A549 (cell line): ENCODE measurements at regions not wholly inside any gene's neighbourhood (a gene's known extent, or its start where the extent isn't known, plus 50 kb on each side); places are given as distances from the start of the nearest gene placed in this dataset.

ENCODE experiments used
- ATAC-seq, 2 experiments: fragments of 200-7000 bp in 1 of 2; fragments of >200 bp in 1 of 2; cut with Nextera tagmentation in 1 of 2; cut with Tn5 transposase in 1 of 2; 3 replicates each; pipeline versions ENCODE4 v1.8.0 to v1.9.1; 2018 to 2020; ENCODE audit warnings: mild to moderate bottlenecking in 1 of 2, moderate library complexity in 1 of 2
- CTCF ChIA-PET: fragments of 300-600 bp; sonication (Branson Sonifier 250); formaldehyde crosslinking; extraction: SDS; loops from one replicate; lab custom pipeline; 2021; ENCODE audit warnings: antibody characterized with exemption, inconsistent platforms; lab: Yijun Ruan, JAX
- POLR2A ChIA-PET: fragments of 350-600 bp; formaldehyde crosslinking; extraction: SDS; loops from one replicate; lab custom pipeline; 2021; ENCODE audit warnings: antibody characterized with exemption, inconsistent platforms; lab: Yijun Ruan, JAX
- DNase-seq, 2 experiments: peaks; one replicate each; pipeline versions ENCODE4 v3.0.0 to v3.0.0-alpha.2; 2011 to 2016; ENCODE audit warnings: low read depth in 1 of 2, low spot score in 1 of 2
- FAIRE-seq: peaks from 2 replicates; lab custom pipeline; 2011; peaks lifted over from hg19 to GRCh38; lab: Jason Lieb, UNC
- H3K27ac ChIP-seq, 2 experiments: fragments of >200 bp; sonication (Bioruptor Twin); formaldehyde crosslinking; 3 replicates each; pipeline ENCODE4 v1.5.1; 2016 to 2017
- H3K4me1 ChIP-seq: fragments of >200 bp; sonication (Bioruptor Twin); formaldehyde crosslinking; 3 replicates; pipeline ENCODE4 v1.6.1; 2016
- H3K4me2 ChIP-seq: fragments of >200 bp; sonication (Bioruptor Twin); formaldehyde crosslinking; 3 replicates; pipeline ENCODE4 v1.6.1; 2016
- H3K4me3 ChIP-seq: fragments of >200 bp; sonication (Bioruptor Twin); formaldehyde crosslinking; 3 replicates; pipeline ENCODE4 v1.5.1; 2016
- H3K9me3 ChIP-seq: fragments of >200 bp; sonication (Bioruptor Twin); formaldehyde crosslinking; 3 replicates; pipeline ENCODE4 v1.6.1; 2016
- BHLHE40 ChIP-seq: IDR thresholded peaks from 2 replicates; pipeline ENCODE4 v1.6.1; 2012; ENCODE audit warnings: low read depth, low read length, inconsistent platforms
- CBX2 ChIP-seq: fragments of 200-600 bp; sonication (generic); IDR thresholded peaks from 2 replicates; pipeline ENCODE4 v1.6.1; 2016; ENCODE audit warnings: low read depth, mild to moderate bottlenecking, borderline replicate concordance
- CHD2 ChIP-seq: fragments of 150-350 bp; IDR thresholded peaks from 2 replicates; pipeline ENCODE4 v1.6.1; 2014; ENCODE audit warnings: low read length; ENCODE audit not compliant: partially characterized antibody
- CHD4 ChIP-seq: fragments of 200-600 bp; sonication (generic); IDR thresholded peaks from 2 replicates; pipeline ENCODE4 v1.6.1; 2016; ENCODE audit warnings: antibody characterized with exemption, mild to moderate bottlenecking, borderline replicate concordance
- CTCF ChIP-seq: fragments of >200 bp; sonication (Bioruptor Twin); formaldehyde crosslinking; IDR thresholded peaks from 3 replicates; pipeline ENCODE4 v1.5.1; 2016
- EHF ChIP-seq: fragments of 250-450 bp; sonication (Bioruptor Pico); IDR thresholded peaks from 2 replicates; pipeline ENCODE4 v1.5.0; 2020; ENCODE audit warnings: mild to moderate bottlenecking
- ELK1 ChIP-seq: fragments of 150-350 bp; IDR thresholded peaks from 2 replicates; pipeline ENCODE4 v1.6.1; 2014; ENCODE audit warnings: low read depth, mild to moderate bottlenecking, low read length
- EP300 ChIP-seq, 2 experiments: fragments of >200 bp; sonication (Bioruptor Twin); formaldehyde crosslinking; IDR thresholded peaks; 2 replicates in 1 of 2; 3 replicates in 1 of 2; pipeline ENCODE4 v1.6.1; 2016 to 2017
- GATA3 ChIP-seq: IDR thresholded peaks from 2 replicates; pipeline ENCODE4 v1.6.1; 2012; ENCODE audit warnings: borderline replicate concordance
- HEYL ChIP-seq: fragments of 250-450 bp; sonication (Bioruptor Pico); IDR thresholded peaks from 2 replicates; pipeline ENCODE4 v1.8.0; 2021; ENCODE audit warnings: mild to moderate bottlenecking, moderate library complexity
- HMGXB4 ChIP-seq: fragments of 250-450 bp; sonication (Bioruptor Pico); IDR thresholded peaks from 2 replicates; pipeline ENCODE4 v1.5.0; 2021; ENCODE audit warnings: mild to moderate bottlenecking, moderate library complexity, borderline replicate concordance
- HOXA7 ChIP-seq: fragments of 250-450 bp; sonication (Bioruptor Pico); IDR thresholded peaks from 2 replicates; pipeline ENCODE4 v1.5.0; 2020; ENCODE audit warnings: mild to moderate bottlenecking, moderate library complexity
- KDM1A ChIP-seq: fragments of 200-600 bp; sonication (generic); IDR thresholded peaks from 2 replicates; pipeline ENCODE4 v1.6.1; 2016; ENCODE audit warnings: low read depth, mild to moderate bottlenecking
- KDM5A ChIP-seq: fragments of 200-600 bp; sonication (generic); IDR thresholded peaks from 2 replicates; pipeline ENCODE4 v1.6.1; 2016; ENCODE audit warnings: antibody characterized with exemption, mild to moderate bottlenecking
- MAFK ChIP-seq: fragments of 450-650 bp; IDR thresholded peaks from 2 replicates; pipeline ENCODE4 v1.6.1; 2014; ENCODE audit not compliant: partially characterized antibody
- NPAS2 ChIP-seq: fragments of 250-450 bp; sonication (Bioruptor Pico); IDR thresholded peaks from 2 replicates; pipeline ENCODE4 v1.8.0; 2022; ENCODE audit warnings: mild to moderate bottlenecking, moderate library complexity, borderline replicate concordance
- RARB ChIP-seq: fragments of 250-450 bp; sonication (Bioruptor Pico); IDR thresholded peaks from 2 replicates; pipeline ENCODE4 v1.8.0; 2021; ENCODE audit warnings: mild to moderate bottlenecking, moderate library complexity
- TFCP2L1 ChIP-seq: fragments of 250-450 bp; sonication (Bioruptor Pico); IDR thresholded peaks from 2 replicates; pipeline ENCODE4 v1.5.0; 2021; ENCODE audit warnings: mild to moderate bottlenecking
- TP53 ChIP-seq: fragments of 250-450 bp; sonication (Bioruptor Pico); IDR thresholded peaks from 2 replicates; pipeline ENCODE4 v1.5.0; 2021; ENCODE audit warnings: mild to moderate bottlenecking, moderate library complexity
- USF2 ChIP-seq: fragments of 450-650 bp; IDR thresholded peaks from 2 replicates; pipeline ENCODE4 v1.6.1; 2014; ENCODE audit warnings: antibody characterized with exemption
- ZC3H11A ChIP-seq: fragments of 450-650 bp; IDR thresholded peaks from 2 replicates; pipeline ENCODE4 v1.6.1; 2014; ENCODE audit warnings: antibody characterized with exemption, mild to moderate bottlenecking
- ZSCAN20 ChIP-seq: fragments of 250-450 bp; sonication (Bioruptor Pico); IDR thresholded peaks from 2 replicates; pipeline ENCODE4 v1.8.0; 2022; ENCODE audit warnings: mild to moderate bottlenecking, moderate library complexity
- WGBS: methylation state at CpG from one replicate; pipeline ENCODE4 v1.1.6; 2017; ENCODE audit errors: missing lambda C conversion rate; 5-methylcytosine and 5-hydroxymethylcytosine counted together
- TF ChIP-seq, protein P1 (sequence below): fragments of 200-600 bp; sonication (generic); IDR thresholded peaks from 2 replicates; pipeline ENCODE4 v1.6.1; 2016; ENCODE audit warnings: antibody characterized with exemption, mild to moderate bottlenecking, moderate library complexity
- TF ChIP-seq, protein P2 (sequence below): IDR thresholded peaks from 2 replicates; pipeline ENCODE4 v1.6.1; 2012

GRCh38 chr9:87320146-87320884, 177.4 kb upstream of the DAPK1 start:
- H3K4me1 ChIP-seq = no peaks in the 10 kb centered on the region
- no peak overlapping the region for H3K4me3 ChIP-seq
- POLR2A ChIA-PET = no interaction called here
- H3K9me3 ChIP-seq = peaks cover 2% of the 10 kb centered on the region; the same call in 1 of the 3 replicates
- DNase-seq = no peak
- no peak overlapping the region for H3K27ac ChIP-seq
- FAIRE-seq = no peak
- no peak overlapping the region for H3K4me2 ChIP-seq
- WGBS = 15% methylated on average over 2 of the region's 2 CpGs
- CTCF ChIA-PET = interaction anchor here (0.8 to 6.4 kb wide), 4 partner anchors 343 to 1118 kb away, joined by 3 to 102 read pairs (median 31); no protein-coding TSS in a partner anchor
- TF ChIP-seq GATA3 = no peak
- TF ChIP-seq TFCP2L1 (CRISPR knock-in tag) = no peak
- no peak for TF ChIP-seq KDM5A
- TF ChIP-seq, protein P1, sequence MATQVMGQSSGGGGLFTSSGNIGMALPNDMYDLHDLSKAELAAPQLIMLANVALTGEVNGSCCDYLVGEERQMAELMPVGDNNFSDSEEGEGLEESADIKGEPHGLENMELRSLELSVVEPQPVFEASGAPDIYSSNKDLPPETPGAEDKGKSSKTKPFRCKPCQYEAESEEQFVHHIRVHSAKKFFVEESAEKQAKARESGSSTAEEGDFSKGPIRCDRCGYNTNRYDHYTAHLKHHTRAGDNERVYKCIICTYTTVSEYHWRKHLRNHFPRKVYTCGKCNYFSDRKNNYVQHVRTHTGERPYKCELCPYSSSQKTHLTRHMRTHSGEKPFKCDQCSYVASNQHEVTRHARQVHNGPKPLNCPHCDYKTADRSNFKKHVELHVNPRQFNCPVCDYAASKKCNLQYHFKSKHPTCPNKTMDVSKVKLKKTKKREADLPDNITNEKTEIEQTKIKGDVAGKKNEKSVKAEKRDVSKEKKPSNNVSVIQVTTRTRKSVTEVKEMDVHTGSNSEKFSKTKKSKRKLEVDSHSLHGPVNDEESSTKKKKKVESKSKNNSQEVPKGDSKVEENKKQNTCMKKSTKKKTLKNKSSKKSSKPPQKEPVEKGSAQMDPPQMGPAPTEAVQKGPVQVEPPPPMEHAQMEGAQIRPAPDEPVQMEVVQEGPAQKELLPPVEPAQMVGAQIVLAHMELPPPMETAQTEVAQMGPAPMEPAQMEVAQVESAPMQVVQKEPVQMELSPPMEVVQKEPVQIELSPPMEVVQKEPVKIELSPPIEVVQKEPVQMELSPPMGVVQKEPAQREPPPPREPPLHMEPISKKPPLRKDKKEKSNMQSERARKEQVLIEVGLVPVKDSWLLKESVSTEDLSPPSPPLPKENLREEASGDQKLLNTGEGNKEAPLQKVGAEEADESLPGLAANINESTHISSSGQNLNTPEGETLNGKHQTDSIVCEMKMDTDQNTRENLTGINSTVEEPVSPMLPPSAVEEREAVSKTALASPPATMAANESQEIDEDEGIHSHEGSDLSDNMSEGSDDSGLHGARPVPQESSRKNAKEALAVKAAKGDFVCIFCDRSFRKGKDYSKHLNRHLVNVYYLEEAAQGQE = no peak
- TF ChIP-seq KDM1A = no peak
- no peak for TF ChIP-seq HOXA7 (CRISPR knock-in tag)
- TF ChIP-seq EP300 (IDR thresholded peaks at IDR 0.05) = no peak
- TF ChIP-seq CHD4 = no peak
- TF ChIP-seq MAFK = no peak
- TF ChIP-seq ZSCAN20 (CRISPR knock-in tag) = no peak
- no peak for TF ChIP-seq CHD2
- no peak for TF ChIP-seq CBX2
- no peak for TF ChIP-seq ZC3H11A
- no peak for TF ChIP-seq TP53
- no peak for TF ChIP-seq BHLHE40
- TF ChIP-seq HEYL (CRISPR knock-in tag) = no peak
- TF ChIP-seq NPAS2 (CRISPR knock-in tag) = no peak
- no peak for ATAC-seq

- H3K4me2 ChIP-seq = no peak overlapping the region
- DNase-seq (no peak), ATAC-seq (no peak), FAIRE-seq (no peak)
- H3K27ac ChIP-seq = no peak overlapping the region
- CTCF ChIA-PET = interaction anchor here (1.1 to 6.4 kb wide), 9 partner anchors 10 to 909 kb away, joined by 3 to 102 read pairs (median 8); no protein-coding TSS in a partner anchor
- POLR2A ChIA-PET = no interaction called here
- H3K9me3 ChIP-seq = peaks cover 2% of the 10 kb centered on the region; the same call in 1 of the 3 replicates
- no peak overlapping the region for H3K4me3 ChIP-seq
- H3K4me1 ChIP-seq = peaks cover 7% of the 10 kb centered on the region; the same call in 1 of the 3 replicates
- 27% methylated on average over 5 of the region's 5 CpGs for WGBS
- TF ChIP-seq USF2 (no peak), BHLHE40 (no peak), HMGXB4 (CRISPR knock-in tag) (no peak), CTCF (no peak), KDM5A (no peak), EHF (CRISPR knock-in tag) (no peak), HOXA7 (CRISPR knock-in tag) (no peak), RARB (CRISPR knock-in tag) (no peak), MAFK (no peak), ELK1 (no peak), NPAS2 (CRISPR knock-in tag) (no peak)
- TF ChIP-seq, protein P2, sequence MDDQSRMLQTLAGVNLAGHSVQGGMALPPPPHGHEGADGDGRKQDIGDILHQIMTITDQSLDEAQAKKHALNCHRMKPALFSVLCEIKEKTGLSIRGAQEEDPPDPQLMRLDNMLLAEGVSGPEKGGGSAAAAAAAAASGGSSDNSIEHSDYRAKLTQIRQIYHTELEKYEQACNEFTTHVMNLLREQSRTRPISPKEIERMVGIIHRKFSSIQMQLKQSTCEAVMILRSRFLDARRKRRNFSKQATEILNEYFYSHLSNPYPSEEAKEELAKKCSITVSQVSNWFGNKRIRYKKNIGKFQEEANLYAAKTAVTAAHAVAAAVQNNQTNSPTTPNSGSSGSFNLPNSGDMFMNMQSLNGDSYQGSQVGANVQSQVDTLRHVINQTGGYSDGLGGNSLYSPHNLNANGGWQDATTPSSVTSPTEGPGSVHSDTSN = no peak
Measured at GRCh38 chr9:87322840-87323635, 174.6 kb upstream of the DAPK1 start.
